GM19238 (cell line): ENCODE measurements at regions not wholly inside any gene's neighbourhood (a gene's known extent, or its start where the extent isn't known, plus 50 kb on each side); places are given as distances from the start of the nearest gene placed in this dataset.

Source experiments
- DNase-seq: peaks from one replicate; pipeline ENCODE4 v3.0.0; 2011; ENCODE audit warnings: low spot score; ENCODE audit not compliant: insufficient read length

GRCh38 chr12:93042684-93043083, 113.6 kb upstream of the EEA1 start:
- no peak for DNase-seq

GRCh38 chr12:93043192-93043876, 114.2 kb upstream of the EEA1 start:
- no peak for DNase-seq

GRCh38 chr12:93043877-93044209, 114.7 kb upstream of the EEA1 start:
- DNase-seq: no peak

GRCh38 chr12:93047118-93047517, 118.0 kb upstream of the EEA1 start:
- no peak for DNase-seq

- DNase-seq: no peak
Observed at GRCh38 chr12:93048656-93049055, 119.6 kb upstream of the EEA1 start.

- no peak for DNase-seq
Observed at GRCh38 chr12:93050026-93050747, 121.1 kb upstream of the EEA1 start.

- no peak for DNase-seq
Observed at GRCh38 chr12:93050748-93051081, 121.6 kb upstream of the EEA1 start.

GRCh38 chr12:93054021-93054420, 124.9 kb upstream of the EEA1 start:
- DNase-seq: no peak

GRCh38 chr12:93055221-93055620, 126.1 kb upstream of the EEA1 start:
- no peak for DNase-seq

GRCh38 chr12:93056971-93057535, 128.0 kb upstream of the EEA1 start:
- no peak for DNase-seq

- no peak for DNase-seq
Observed at GRCh38 chr12:93058280-93058679, 129.2 kb upstream of the EEA1 start.

- DNase-seq: no peak
Observed at GRCh38 chr12:93059288-93059687, 130.2 kb upstream of the EEA1 start.

GRCh38 chr12:93059925-93060665, 131.0 kb upstream of the EEA1 start:
- DNase-seq: peak; percentile 21

GRCh38 chr12:93060666-93061472, 131.8 kb upstream of the EEA1 start:
- DNase-seq: no peak

- no peak for DNase-seq
Observed at GRCh38 chr12:93061473-93062419, 132.7 kb upstream of the EEA1 start.

- no peak for DNase-seq
Observed at GRCh38 chr12:93065896-93066295, 136.8 kb upstream of the EEA1 start.

GRCh38 chr12:93072340-93072739, 143.2 kb upstream of the EEA1 start:
- DNase-seq: no peak

- DNase-seq: no peak
Observed at GRCh38 chr12:93073324-93073723, 144.2 kb upstream of the EEA1 start.

GRCh38 chr12:93078059-93078458, 149.0 kb upstream of the EEA1 start:
- no peak for DNase-seq

- DNase-seq: no peak
Observed at GRCh38 chr12:93078577-93078976, 149.5 kb upstream of the EEA1 start.
